H1 (cell line): ENCODE measurements at regions not wholly inside any gene's neighbourhood (a gene's known extent, or its start where the extent isn't known, plus 50 kb on each side); places are given as distances from the start of the nearest gene placed in this dataset.

Experiments used
- CTCF ChIA-PET: fragments of 300-600 bp; sonication (Branson Sonifier 250); formaldehyde crosslinking; loops from one replicate; lab custom pipeline; 2021; ENCODE audit not compliant: partially characterized antibody; lab: Charles Lee
- POLR2A ChIA-PET: fragments of 300-600 bp; sonication (Branson Sonifier 250); formaldehyde crosslinking; loops from one replicate; lab custom pipeline; 2021; ENCODE audit warnings: inconsistent platforms; ENCODE audit not compliant: partially characterized antibody; lab: Charles Lee
- DNase-seq, 2 experiments: peaks; one replicate each; pipeline versions ENCODE4 v3.0.0 to v3.0.0-alpha.2; 2010 to 2022; ENCODE audit warnings: low spot score in 2 of 2, low read depth in 1 of 2, mixed read lengths in 1 of 2
- FAIRE-seq: peaks from 2 replicates; lab custom pipeline; 2011; peaks lifted over from hg19 to GRCh38; lab: Jason Lieb, UNC
- H2AFZ ChIP-seq: 2 replicates; pipeline ENCODE4 v1.8.1; 2012; ENCODE audit warnings: low read length, inconsistent platforms
- H2AK5ac ChIP-seq: 2 replicates; pipeline ENCODE4 v1.6.1; 2013; ENCODE audit warnings: low read depth, low read length
- H2BK120ac ChIP-seq: replicated peaks from 2 replicates; pipeline ENCODE3; 2013; ENCODE audit warnings: low read depth, low read length, inconsistent platforms
- H2BK12ac ChIP-seq: 2 replicates; pipeline ENCODE4 v1.6.1; 2013; ENCODE audit warnings: low read depth, low read length
- H2BK15ac ChIP-seq: 2 replicates; pipeline ENCODE4 v1.6.1; 2013; ENCODE audit warnings: low read length
- H2BK20ac ChIP-seq: 2 replicates; pipeline ENCODE4 v1.6.1; 2013; ENCODE audit warnings: low read length
- H2BK5ac ChIP-seq: 2 replicates; pipeline ENCODE4 v1.6.1; 2013; ENCODE audit warnings: low read depth, low read length
- H3K14ac ChIP-seq: 2 replicates; pipeline ENCODE4 v1.6.1; 2013; ENCODE audit warnings: inconsistent platforms; ENCODE audit not compliant: insufficient read length
- H3K18ac ChIP-seq: 2 replicates; pipeline ENCODE4 v1.6.1; 2013; ENCODE audit warnings: low read length; ENCODE audit errors: extremely low read depth
- H3K23ac ChIP-seq: 2 replicates; pipeline ENCODE4 v1.6.1; 2013; ENCODE audit warnings: inconsistent platforms; ENCODE audit not compliant: insufficient read length
- H3K23me2 ChIP-seq: 2 replicates; pipeline ENCODE4 v1.6.1; 2013; ENCODE audit warnings: low read depth, low read length
- H3K27ac ChIP-seq: 2 replicates; pipeline ENCODE4 v1.6.1; 2011; ENCODE audit warnings: low read depth, low read length, inconsistent platforms
- H3K27me3 ChIP-seq, 4 experiments: replicated peaks in 1 of 4; 1 replicate in 1 of 4; 2 replicates in 3 of 4; pipeline versions ENCODE4 v1.6.1 to v1.8.1; 2011 to 2013; ENCODE audit warnings: low read length in 3 of 4, mild to moderate bottlenecking in 3 of 4, inconsistent platforms in 2 of 4, mixed read lengths in 2 of 4, moderate library complexity in 1 of 4; ENCODE audit not compliant: control insufficient read depth in 3 of 4, insufficient read depth in 3 of 4; ENCODE audit errors: extremely low read depth in 1 of 4
- H3K36me3 ChIP-seq, 4 experiments: 2 replicates each; pipeline versions ENCODE4 v1.6.1 to v1.8.1; 2011 to 2013; ENCODE audit warnings: mild to moderate bottlenecking in 4 of 4, low read length in 3 of 4, moderate library complexity in 2 of 4, control low read depth in 1 of 4, inconsistent platforms in 1 of 4; ENCODE audit not compliant: insufficient read depth in 4 of 4, control insufficient read depth in 2 of 4
- H3K4ac ChIP-seq: replicated peaks from 2 replicates; pipeline ENCODE3; 2013; ENCODE audit warnings: low read length, low read depth, mixed read lengths, inconsistent platforms; ENCODE audit not compliant: insufficient read length
- H3K4me1 ChIP-seq, 4 experiments: replicated peaks in 1 of 4; 1 replicate in 1 of 4; 2 replicates in 3 of 4; pipeline versions ENCODE4 v1.6.1 to v1.8.1; 2011 to 2013; ENCODE audit warnings: low read length in 3 of 4, inconsistent platforms in 2 of 4, mixed read lengths in 1 of 4; ENCODE audit not compliant: insufficient read depth in 4 of 4, control insufficient read depth in 3 of 4
- H3K4me2 ChIP-seq, 2 experiments: 2 replicates each; pipeline versions ENCODE4 v1.6.1 to v1.8.1; 2011 to 2013; ENCODE audit warnings: low read depth in 2 of 2, low read length in 2 of 2, control low read depth in 1 of 2, inconsistent platforms in 1 of 2, mild to moderate bottlenecking in 1 of 2; ENCODE audit not compliant: insufficient read depth in 1 of 2
- H3K4me3 ChIP-seq, 4 experiments: fragments of 200-600, 300-600 bp in 1 of 4; sonication (generic), shearing (Covaris generic), sonication (Bioruptor Twin) in 1 of 4; 2 replicates each; pipeline versions ENCODE4 v1.5.1 to v1.8.1; 2011 to 2016; ENCODE audit warnings: low read length in 4 of 4, low read depth in 3 of 4, control low read depth in 2 of 4, inconsistent platforms in 2 of 4, mild to moderate bottlenecking in 2 of 4, mixed read lengths in 1 of 4, moderate library complexity in 1 of 4; ENCODE audit not compliant: insufficient read depth in 2 of 4; ENCODE audit errors: extremely low read depth in 1 of 4
- H3K56ac ChIP-seq: replicated peaks from 2 replicates; pipeline ENCODE3; 2013; ENCODE audit warnings: low read depth, mild to moderate bottlenecking, mixed read lengths, low read length, inconsistent platforms; ENCODE audit not compliant: insufficient read length
- H3K79me1 ChIP-seq: 2 replicates; pipeline ENCODE4 v1.6.1; 2013; ENCODE audit warnings: low read depth, low read length, control low read depth
- H3K79me2 ChIP-seq, 2 experiments: 2 replicates each; pipeline versions ENCODE4 v1.6.1 to v1.8.1; 2012 to 2013; ENCODE audit warnings: low read length in 2 of 2, mild to moderate bottlenecking in 2 of 2, inconsistent platforms in 1 of 2; ENCODE audit not compliant: insufficient read depth in 2 of 2, control insufficient read depth in 1 of 2
- H3K9ac ChIP-seq, 4 experiments: replicated peaks in 1 of 4; 1 replicate in 1 of 4; 2 replicates in 3 of 4; pipeline versions ENCODE4 v1.6.1 to v1.8.1; 2011 to 2013; ENCODE audit warnings: low read depth in 3 of 4, low read length in 3 of 4, control low read depth in 2 of 4, mild to moderate bottlenecking in 2 of 4, moderate library complexity in 2 of 4, inconsistent platforms in 1 of 4; ENCODE audit errors: extremely low read depth in 1 of 4
- H3K9me3 ChIP-seq, 2 experiments: 2 replicates each; pipeline versions ENCODE4 v1.6.1 to v1.8.1; 2012 to 2013; ENCODE audit warnings: mild to moderate bottlenecking in 2 of 2, moderate library complexity in 2 of 2, control low read depth in 1 of 2, inconsistent platforms in 1 of 2, low read depth in 1 of 2, low read length in 1 of 2, mixed read lengths in 1 of 2; ENCODE audit not compliant: insufficient read depth in 2 of 2
- H4K20me1 ChIP-seq, 2 experiments: replicated peaks in 1 of 2; 2 replicates each; pipeline versions ENCODE3 to v1.8.1; 2011 to 2013; ENCODE audit warnings: inconsistent platforms in 2 of 2, low read length in 2 of 2, mild to moderate bottlenecking in 1 of 2; ENCODE audit not compliant: insufficient read depth in 2 of 2, control insufficient read depth in 1 of 2
- H4K5ac ChIP-seq: 2 replicates; pipeline ENCODE4 v1.6.1; 2013; ENCODE audit warnings: low read length, low read depth, mixed read lengths, inconsistent platforms; ENCODE audit not compliant: insufficient read length
- H4K8ac ChIP-seq: 2 replicates; pipeline ENCODE4 v1.8.0; 2013; ENCODE audit warnings: mild to moderate bottlenecking, moderate library complexity, low read length, inconsistent platforms; ENCODE audit not compliant: insufficient read depth; ENCODE audit errors: extremely low read depth
- H4K91ac ChIP-seq: replicated peaks from 2 replicates; pipeline ENCODE3; 2013; ENCODE audit warnings: low read length, mixed read lengths, inconsistent platforms; ENCODE audit not compliant: insufficient read length
- JUND ChIP-seq: IDR thresholded peaks from 2 replicates; pipeline ENCODE4 v1.6.1; 2011; ENCODE audit warnings: mild to moderate bottlenecking, improper control_type of control experiment, low read length
- POU5F1 ChIP-seq: IDR thresholded peaks from 2 replicates; pipeline ENCODE4 v1.6.1; 2011; ENCODE audit warnings: low read depth, mild to moderate bottlenecking, low read length, moderate library complexity
- SAP30 ChIP-seq: fragments of 300-600 bp; sonication (generic); IDR thresholded peaks from 2 replicates; pipeline ENCODE4 v1.7.1; 2012; ENCODE audit warnings: low read length, moderate library complexity, mild to moderate bottlenecking, inconsistent platforms; ENCODE audit not compliant: insufficient read depth, insufficient replicate concordance
- SIX5 ChIP-seq: IDR thresholded peaks from 2 replicates; pipeline ENCODE4 v1.6.1; 2011; ENCODE audit warnings: mild to moderate bottlenecking, low read depth, low read length
- TBP ChIP-seq: IDR thresholded peaks from 2 replicates; pipeline ENCODE4 v1.6.1; 2011; ENCODE audit warnings: low read depth, low read length, improper control_type of control experiment
- WGBS, 2 experiments: shearing (Covaris generic) in 1 of 2; methylation state at CpG; one replicate each; pipeline versions ENCODE4 v1.1.6 to v1.1.7; 2013 to 2015; ENCODE audit warnings: low lambda C conversion rate in 2 of 2, mixed read lengths in 2 of 2, inconsistent platforms in 1 of 2, low coverage in 1 of 2, missing lambda C conversion rate in 1 of 2; ENCODE audit not compliant: insufficient replicate concordance in 2 of 2, insufficient coverage in 1 of 2, insufficient read length in 1 of 2; ENCODE audit errors: extremely low coverage in 1 of 2, missing lambda C conversion rate in 1 of 2; 5-methylcytosine and 5-hydroxymethylcytosine counted together

GRCh38 chr11:98495016-98495415, 525.7 kb upstream of the CNTN5 start:
- peak overlapping the region; percentile 92; the same call in 1 of the 2 replicates for H2BK20ac ChIP-seq
- no peak overlapping the region for H3K14ac ChIP-seq
- no peaks in the 10 kb centered on the region for H3K23me2 ChIP-seq
- H4K5ac ChIP-seq = no peak overlapping the region
- H3K79me2 ChIP-seq = no peaks in the 10 kb centered on the region
- H3K9ac ChIP-seq = no peak overlapping the region
- H2BK120ac ChIP-seq = no peak overlapping the region
- no peak overlapping the region for H2AK5ac ChIP-seq
- 100% methylated on average over 1 of the region's 2 CpGs; no CpG with 5 or more reads in 1 of the 2 experiments for WGBS, 2 experiments
- POLR2A ChIA-PET = no interaction called here
- no peak overlapping the region for H3K4me3 ChIP-seq
- H3K4me1 ChIP-seq = peaks cover 0 to 9% (median 4%) of the 10 kb centered on the region in 4 experiments; a peak in 3 of 7 replicates
- 0 out of 2 replicates have a peak, but pooled peaks have one; percentile 11 for TF ChIP-seq JUND
- TF ChIP-seq SIX5 = no peak
- TF ChIP-seq POU5F1 = 0 out of 2 replicates have a peak, but pooled peaks have one; percentile 23
- no peak for TF ChIP-seq SAP30
- TF ChIP-seq TBP = peak; percentile 24; the same call in 1 of the 2 replicates
- H3K36me3 ChIP-seq = no peaks in the 10 kb centered on the region
- peak overlapping the region; percentile 40 for H2BK5ac ChIP-seq
- peak overlapping the region in 1 of 2 experiments; percentile 41; a peak in 1 of 4 replicates for H3K4me2 ChIP-seq
- no peaks in the 10 kb centered on the region for H4K20me1 ChIP-seq
- H2AFZ ChIP-seq = no peak overlapping the region
- H3K23ac ChIP-seq = no peak overlapping the region
- H3K9me3 ChIP-seq = no peaks in the 10 kb centered on the region
- no peaks in the 10 kb centered on the region for H3K79me1 ChIP-seq
- CTCF ChIA-PET = no interaction called here
- H4K91ac ChIP-seq = no peak overlapping the region
- no peak overlapping the region for H3K18ac ChIP-seq
- H2BK12ac ChIP-seq = 0 out of 2 replicates have a peak overlapping the region, but pooled peaks have one; percentile 44
- FAIRE-seq = no peak
- no peak overlapping the region for H2BK15ac ChIP-seq
- no peak overlapping the region for H4K8ac ChIP-seq
- no peak overlapping the region for H3K56ac ChIP-seq
- H3K27ac ChIP-seq = no peak overlapping the region; the same call in 1 of the 2 replicates
- no peaks in the 10 kb centered on the region for H3K27me3 ChIP-seq
- no peak for DNase-seq
- no peak overlapping the region for H3K4ac ChIP-seq
